ENCODE measurements at regions not wholly inside any gene's neighbourhood (a gene's known extent, or its start where the extent isn't known, plus 50 kb on each side); places are given as distances from the start of the nearest gene placed in this dataset.
"Not testable (repeated sequence)": the region's sequence is repeated elsewhere in the genome, so short reads cannot be mapped to it uniquely, and the experiment has no call there.

- FAIRE-seq (no peak), DNase-seq (ENCODE audit: insufficient read length, low spot score) (no peak)
Measured at GRCh38 chr7:85820702-85821443, 634.0 kb upstream of the SEMA3D start.

GRCh38 chr7:85815526-85815925 lies 628.7 kb upstream of the SEMA3D start:
- no peak for FAIRE-seq

GRCh38 chr7:85806321-85806720 lies 619.5 kb upstream of the SEMA3D start:
- no peak for FAIRE-seq
- no peak for DNase-seq (ENCODE audit: insufficient read length, low spot score)

More at GRCh38 chr7:85815526-85815925, 628.7 kb upstream of the SEMA3D start:
- no peak for DNase-seq (ENCODE audit: insufficient read length, low spot score)

- DNase-seq (ENCODE audit: insufficient read length, low spot score), result no peak
- FAIRE-seq, result no peak
Measured at GRCh38 chr7:85805656-85806055, 618.8 kb upstream of the SEMA3D start.

GRCh38 chr7:85805249-85805648 lies 618.4 kb upstream of the SEMA3D start:
- no peak for FAIRE-seq
- no peak for DNase-seq (ENCODE audit: insufficient read length, low spot score)

- no peak for DNase-seq (ENCODE audit: insufficient read length, low spot score)
- no peak for FAIRE-seq
Measured at GRCh38 chr7:85802211-85802610, 615.4 kb upstream of the SEMA3D start.

GRCh38 chr7:85796956-85797355 lies 610.1 kb upstream of the SEMA3D start:
- no peak for DNase-seq (ENCODE audit: insufficient read length, low spot score)
- FAIRE-seq, result no peak

GRCh38 chr7:85791098-85791497 lies 604.2 kb upstream of the SEMA3D start:
- DNase-seq (ENCODE audit: insufficient read length, low spot score); FAIRE-seq: not testable (repeated sequence)

- no peak for DNase-seq (ENCODE audit: insufficient read length, low spot score)
- FAIRE-seq, result no peak
Measured at GRCh38 chr7:85781606-85782005, 594.8 kb upstream of the SEMA3D start.

- DNase-seq (ENCODE audit: insufficient read length, low spot score) (no peak), FAIRE-seq (no peak)
Measured at GRCh38 chr7:85776691-85777345, 590.0 kb upstream of the SEMA3D start.

- FAIRE-seq (no peak), DNase-seq (ENCODE audit: insufficient read length, low spot score) (no peak)
Measured at GRCh38 chr7:85775431-85775830, 588.6 kb upstream of the SEMA3D start.

GRCh38 chr7:85774986-85775385 lies 588.1 kb upstream of the SEMA3D start:
- DNase-seq (ENCODE audit: insufficient read length, low spot score) (no peak), FAIRE-seq (no peak)

GRCh38 chr7:85773116-85773728 lies 586.4 kb upstream of the SEMA3D start:
- no peak for FAIRE-seq
- DNase-seq (ENCODE audit: insufficient read length, low spot score), result no peak

- no peak for FAIRE-seq
- no peak for DNase-seq (ENCODE audit: insufficient read length, low spot score)
Measured at GRCh38 chr7:85771516-85771915, 584.7 kb upstream of the SEMA3D start.

GRCh38 chr7:85770332-85770731 lies 583.5 kb upstream of the SEMA3D start:
- DNase-seq (ENCODE audit: insufficient read length, low spot score) (no peak), FAIRE-seq (no peak)

GRCh38 chr7:85765698-85766298 lies 578.9 kb upstream of the SEMA3D start:
- FAIRE-seq (no peak), DNase-seq (ENCODE audit: insufficient read length, low spot score) (no peak)

- no peak for FAIRE-seq
- DNase-seq (ENCODE audit: insufficient read length, low spot score), result no peak
Measured at GRCh38 chr7:85764034-85764433, 577.2 kb upstream of the SEMA3D start.

GRCh38 chr7:85757348-85757747 lies 570.5 kb upstream of the SEMA3D start:
- DNase-seq (ENCODE audit: insufficient read length, low spot score) (no peak), FAIRE-seq (no peak)

- FAIRE-seq (no peak), DNase-seq (ENCODE audit: insufficient read length, low spot score) (no peak)
Measured at GRCh38 chr7:85750454-85750949, 563.6 kb upstream of the SEMA3D start.

GRCh38 chr7:85749696-85750453 lies 563.0 kb upstream of the SEMA3D start:
- DNase-seq (ENCODE audit: insufficient read length, low spot score) (no peak), FAIRE-seq (no peak)

GRCh38 chr7:85748861-85749260 lies 562.0 kb upstream of the SEMA3D start:
- no peak for DNase-seq (ENCODE audit: insufficient read length, low spot score)
- FAIRE-seq, result no peak
